Karpas-422 (cell line): ENCODE measurements at regions not wholly inside any gene's neighbourhood (a gene's known extent, or its start where the extent isn't known, plus 50 kb on each side); places are given as distances from the start of the nearest gene placed in this dataset.
"Not testable (repeated sequence)": the region's sequence is repeated elsewhere in the genome, so short reads cannot be mapped to it uniquely, and the experiment has no call there.

Experiments
- DNase-seq: peaks from one replicate; pipeline ENCODE4 v3.0.0-alpha.2; 2015
- H2AFZ ChIP-seq: fragments of 200-600 bp; sonication (generic); 2 replicates; pipeline ENCODE4 v1.6.1; 2014; ENCODE audit warnings: antibody characterized with exemption, low read length, mixed read lengths
- H3K27ac ChIP-seq: fragments of 200-600 bp; sonication (generic); 2 replicates; pipeline ENCODE4 v1.5.1; 2014; ENCODE audit warnings: mild to moderate bottlenecking, low read length, moderate library complexity
- H3K27me3 ChIP-seq: fragments of 200-600 bp; sonication (generic); 2 replicates; pipeline ENCODE4 v1.6.1; 2014; ENCODE audit warnings: low read length, mixed read lengths
- H3K36me3 ChIP-seq: fragments of 200-600 bp; sonication (generic); 2 replicates; pipeline ENCODE4 v1.6.1; 2014; ENCODE audit warnings: low read length, mixed read lengths; ENCODE audit not compliant: insufficient read depth
- H3K4me1 ChIP-seq: fragments of 200-600 bp; sonication (generic); 2 replicates; pipeline ENCODE4 v1.6.1; 2014; ENCODE audit warnings: mild to moderate bottlenecking, low read length, mixed read lengths
- H3K4me2 ChIP-seq: fragments of 200-600 bp; sonication (generic); 2 replicates; pipeline ENCODE4 v1.6.1; 2014; ENCODE audit warnings: low read length, low read depth, mild to moderate bottlenecking; ENCODE audit not compliant: poor library complexity, severe bottlenecking
- H3K4me3 ChIP-seq: fragments of 200-600 bp; sonication (generic); 2 replicates; pipeline ENCODE4 v1.5.1; 2014; ENCODE audit warnings: mild to moderate bottlenecking, antibody characterized with exemption, low read length, mixed read lengths
- H3K79me2 ChIP-seq: fragments of 200-600 bp; sonication (generic); 2 replicates; pipeline ENCODE4 v1.6.1; 2014; ENCODE audit warnings: mild to moderate bottlenecking, low read length, mixed read lengths
- H3K9ac ChIP-seq: fragments of 200-600 bp; sonication (generic); 2 replicates; pipeline ENCODE4 v1.6.0; 2014; ENCODE audit warnings: low read length
- H3K9me2 ChIP-seq: fragments of 200-600 bp; sonication (generic), shearing (Covaris generic); replicated peaks from 2 replicates; pipeline ENCODE4 v1.6.0; 2014; ENCODE audit warnings: mild to moderate bottlenecking, low read length, moderate library complexity; ENCODE audit not compliant: insufficient read depth
- H3K9me3 ChIP-seq: fragments of 300-700, 200-600 bp; sonication (generic); 2 replicates; pipeline ENCODE4 v1.6.1; 2014; ENCODE audit warnings: low read length, mixed read lengths
- H4K20me1 ChIP-seq: fragments of 200-600 bp; sonication (generic); 2 replicates; pipeline ENCODE4 v1.6.1; 2014; ENCODE audit warnings: mild to moderate bottlenecking, antibody characterized with exemption, low read length, low read depth; ENCODE audit not compliant: insufficient read depth

- H3K27ac ChIP-seq, H2AFZ ChIP-seq, H3K27me3 ChIP-seq, H3K4me2 ChIP-seq, H4K20me1 ChIP-seq, H3K9ac ChIP-seq, H3K79me2 ChIP-seq, DNase-seq, H3K9me3 ChIP-seq, H3K9me2 ChIP-seq, H3K4me1 ChIP-seq, H3K36me3 ChIP-seq, H3K4me3 ChIP-seq: not testable (repeated sequence)
These were observed 158.0 kb upstream of the LMNTD1 start for GRCh38 chr12:25710938-25711605.

DNA sequence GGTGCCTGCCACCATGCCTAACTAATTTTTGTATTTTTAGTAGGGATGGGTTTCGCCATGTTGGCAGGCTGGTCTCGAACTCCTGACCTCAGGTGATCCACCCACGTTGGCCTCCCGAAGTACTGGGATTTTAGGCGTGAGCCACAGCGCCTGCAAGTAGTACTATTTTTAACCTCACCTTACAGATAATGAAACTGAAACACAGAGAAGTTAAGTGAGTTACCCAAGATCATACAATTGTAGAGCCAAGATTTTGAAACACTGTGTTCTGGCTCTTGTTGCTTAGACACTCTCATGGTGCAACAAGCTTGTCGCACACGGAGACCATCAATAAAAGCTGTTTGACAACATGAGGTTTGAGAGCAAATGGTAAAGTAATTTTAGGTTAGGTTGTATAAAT lies 159.1 kb upstream of the LMNTD1 start:
- Histone ChIP-seq H2AFZ (no peak overlapping the region), H3K4me3 (no peak overlapping the region), H3K27me3 (no peaks in the 10 kb centered on the region), H3K27ac (no peak overlapping the region), H3K36me3 (no peaks in the 10 kb centered on the region), H3K9me2 (no peaks in the 10 kb centered on the region), H3K4me2 (no peak overlapping the region), H3K79me2 (no peaks in the 10 kb centered on the region), H3K9ac (no peak overlapping the region), H3K4me1 (no peaks in the 10 kb centered on the region), H4K20me1 (no peaks in the 10 kb centered on the region), H3K9me3 (no peaks in the 10 kb centered on the region)
- no peak for DNase-seq

DNA sequence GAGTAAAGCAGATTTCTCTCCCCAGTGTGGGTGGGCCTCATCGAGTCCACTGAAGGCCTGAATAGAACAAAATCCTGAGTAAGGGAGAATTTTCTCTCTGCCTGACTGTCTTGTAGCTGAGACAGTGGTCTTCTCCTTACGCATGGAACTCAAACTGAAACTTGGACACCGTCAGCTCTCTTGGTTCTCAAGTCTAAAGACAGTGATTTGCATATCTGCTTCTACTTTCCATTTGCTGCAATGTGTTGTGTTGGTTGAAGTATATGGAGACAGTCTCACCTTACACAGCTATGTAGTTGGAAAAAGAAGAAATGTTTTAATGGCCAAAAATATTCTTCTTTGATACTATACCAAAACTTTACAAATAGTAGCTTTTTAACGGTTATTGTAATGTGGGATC lies 160.2 kb upstream of the LMNTD1 start:
- Histone ChIP-seq H3K9me2 (no peaks in the 10 kb centered on the region), H3K27me3 (no peaks in the 10 kb centered on the region), H3K36me3 (no peaks in the 10 kb centered on the region), H3K4me1 (no peaks in the 10 kb centered on the region), H3K79me2 (no peaks in the 10 kb centered on the region), H3K9ac (no peak overlapping the region), H4K20me1 (no peaks in the 10 kb centered on the region), H3K4me3 (no peak overlapping the region), H3K27ac (no peak overlapping the region), H2AFZ (no peak overlapping the region), H3K4me2 (no peak overlapping the region), H3K9me3 (no peaks in the 10 kb centered on the region)
- no peak for DNase-seq

- H3K27ac ChIP-seq, result no peak overlapping the region
These were observed 161.3 kb upstream of the LMNTD1 start for GRCh38 chr12:25714198-25714984.

DNA sequence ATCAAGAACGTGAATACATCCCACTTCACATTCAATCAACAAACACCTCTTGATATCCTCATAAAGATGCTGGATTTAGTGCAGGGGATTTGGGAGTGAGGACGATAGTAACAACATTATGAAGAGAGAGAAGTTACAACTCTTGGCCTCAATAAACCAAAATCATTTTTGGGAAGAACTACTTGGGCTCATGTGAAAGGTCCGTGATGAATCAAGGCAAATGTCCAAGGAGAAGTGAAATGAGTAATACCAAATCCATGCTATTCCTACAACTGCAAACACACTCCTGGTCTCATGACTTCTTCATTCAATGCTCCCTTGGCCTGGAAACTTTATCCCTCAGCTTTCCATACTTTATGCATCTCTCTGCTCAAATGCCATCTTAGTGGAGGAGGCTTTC lies 162.0 kb upstream of the LMNTD1 start:
- Histone ChIP-seq H3K4me1 (no peaks in the 10 kb centered on the region), H3K4me2 (no peak overlapping the region), H3K79me2 (no peaks in the 10 kb centered on the region), H2AFZ (no peak overlapping the region), H3K36me3 (no peaks in the 10 kb centered on the region), H3K9ac (no peak overlapping the region), H3K9me3 (no peaks in the 10 kb centered on the region), H3K27me3 (no peaks in the 10 kb centered on the region), H3K4me3 (no peak overlapping the region), H3K9me2 (no peaks in the 10 kb centered on the region), H4K20me1 (no peaks in the 10 kb centered on the region), H3K27ac (no peak overlapping the region)
- no peak for DNase-seq

More at GRCh38 chr12:25714198-25714984, 161.3 kb upstream of the LMNTD1 start:
- Histone ChIP-seq H2AFZ (no peak overlapping the region), H3K4me3 (no peak overlapping the region), H3K9me2 (no peaks in the 10 kb centered on the region), H3K79me2 (no peaks in the 10 kb centered on the region), H4K20me1 (no peaks in the 10 kb centered on the region), H3K36me3 (no peaks in the 10 kb centered on the region), H3K4me1 (no peaks in the 10 kb centered on the region), H3K27me3 (no peaks in the 10 kb centered on the region), H3K4me2 (no peak overlapping the region), H3K9ac (no peak overlapping the region), H3K9me3 (no peaks in the 10 kb centered on the region)
- DNase-seq, result no peak

GRCh38 chr12:25716842-25717241 lies 163.8 kb upstream of the LMNTD1 start:
- no peak overlapping the region for H3K9ac ChIP-seq
- no peak overlapping the region for H3K4me3 ChIP-seq
- H3K4me2 ChIP-seq, result no peak overlapping the region
- DNase-seq, result no peak
- no peaks in the 10 kb centered on the region for H3K9me2 ChIP-seq
- no peaks in the 10 kb centered on the region for H3K36me3 ChIP-seq
- no peak overlapping the region for H3K27ac ChIP-seq
- no peaks in the 10 kb centered on the region for H4K20me1 ChIP-seq
- H3K9me3 ChIP-seq, result no peaks in the 10 kb centered on the region
- no peaks in the 10 kb centered on the region for H3K79me2 ChIP-seq
- no peak overlapping the region for H2AFZ ChIP-seq
- H3K27me3 ChIP-seq, result no peaks in the 10 kb centered on the region
- no peaks in the 10 kb centered on the region for H3K4me1 ChIP-seq

GRCh38 chr12:25717552-25717951 lies 164.5 kb upstream of the LMNTD1 start:
- no peak for DNase-seq
- no peak overlapping the region for H3K9ac ChIP-seq
- no peak overlapping the region for H3K4me3 ChIP-seq
- H3K9me3 ChIP-seq, result no peaks in the 10 kb centered on the region
- no peaks in the 10 kb centered on the region for H4K20me1 ChIP-seq
- no peak overlapping the region for H3K4me2 ChIP-seq
- H3K4me1 ChIP-seq, result no peaks in the 10 kb centered on the region
- H3K36me3 ChIP-seq, result no peaks in the 10 kb centered on the region
- no peaks in the 10 kb centered on the region for H3K79me2 ChIP-seq
- H3K27me3 ChIP-seq, result no peaks in the 10 kb centered on the region
- H2AFZ ChIP-seq, result no peak overlapping the region
- no peaks in the 10 kb centered on the region for H3K9me2 ChIP-seq
- H3K27ac ChIP-seq, result no peak overlapping the region

GRCh38 chr12:25718081-25718731 lies 165.1 kb upstream of the LMNTD1 start:
- H3K36me3 ChIP-seq, result no peaks in the 10 kb centered on the region
- no peaks in the 10 kb centered on the region for H3K27me3 ChIP-seq
- H2AFZ ChIP-seq, result no peak overlapping the region
- no peak overlapping the region for H3K9ac ChIP-seq
- H3K27ac ChIP-seq, result no peak overlapping the region
- H3K9me2 ChIP-seq, result no peaks in the 10 kb centered on the region
- no peaks in the 10 kb centered on the region for H3K4me1 ChIP-seq
- no peak overlapping the region for H3K4me2 ChIP-seq
- H3K9me3 ChIP-seq, result no peaks in the 10 kb centered on the region
- no peak for DNase-seq
- H3K4me3 ChIP-seq, result no peak overlapping the region
- no peaks in the 10 kb centered on the region for H4K20me1 ChIP-seq
- H3K79me2 ChIP-seq, result no peaks in the 10 kb centered on the region
